ENCODE measurements at regions not wholly inside any gene's neighbourhood (a gene's known extent, or its start where the extent isn't known, plus 50 kb on each side); places are given as distances from the start of the nearest gene placed in this dataset.
"Not testable (repeated sequence)": the region's sequence is repeated elsewhere in the genome, so short reads cannot be mapped to it uniquely, and the experiment has no call there.

DNA sequence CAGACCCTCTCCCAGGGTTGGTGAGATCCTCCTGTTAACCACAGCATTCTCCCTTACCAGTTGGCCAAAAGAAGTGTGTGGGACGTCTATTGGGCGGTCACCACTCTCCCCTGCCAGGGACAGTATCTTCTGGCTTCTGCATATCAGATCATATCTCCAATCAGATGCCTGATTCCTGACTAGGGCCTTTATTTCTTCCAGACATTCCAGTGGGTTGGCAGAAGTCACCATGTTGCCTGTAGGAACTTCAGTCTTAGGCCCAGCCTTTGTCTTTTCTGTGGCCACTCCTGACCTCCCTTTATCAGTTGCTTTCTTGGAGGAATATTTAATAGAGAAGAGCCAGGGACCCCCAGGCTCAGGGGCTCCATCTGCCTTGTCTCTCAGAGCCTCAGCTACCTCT, 130.4 kb upstream of the F3 start:
- no peak for DNase-seq

DNA sequence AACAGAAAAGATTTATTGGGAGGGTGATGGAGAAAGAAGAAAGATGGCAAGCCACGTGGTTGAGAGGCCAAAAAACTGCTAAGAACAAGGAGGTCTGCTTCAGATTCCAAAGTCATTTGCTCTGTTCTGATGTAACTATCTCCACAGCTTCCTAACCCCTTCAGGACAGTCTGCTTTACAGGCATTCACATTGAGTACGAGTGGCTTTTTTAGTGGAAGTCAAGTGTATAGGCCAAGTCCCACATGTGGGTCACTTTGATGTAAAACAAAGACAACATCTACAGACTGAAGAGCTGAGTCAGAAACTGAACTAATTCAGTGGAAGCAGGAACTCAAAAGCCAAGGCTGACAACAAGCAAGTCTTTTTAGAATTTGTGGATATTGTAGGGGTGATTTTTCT, 128.7 kb upstream of the F3 start:
- DNase-seq = peak; percentile 30

DNA sequence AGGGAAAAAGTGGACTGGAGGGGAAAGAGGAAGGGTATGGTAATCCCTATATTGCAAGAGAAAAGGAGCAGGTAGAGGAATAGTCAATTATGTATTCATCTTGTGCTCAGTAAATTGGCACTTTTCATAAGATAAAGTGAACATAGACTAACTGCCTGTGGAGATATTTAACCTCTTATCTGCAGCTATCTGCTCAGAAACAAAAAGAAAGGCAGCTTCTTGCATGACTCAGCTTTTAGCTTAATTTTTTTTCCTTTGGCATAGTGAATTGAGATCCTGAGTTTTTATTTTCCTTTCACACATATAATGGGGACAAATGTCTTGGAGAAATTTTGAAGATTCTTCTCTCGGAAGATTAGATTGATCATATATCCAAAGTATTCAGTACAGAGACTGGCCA, 127.6 kb upstream of the F3 start:
- DNase-seq = no peak

DNA sequence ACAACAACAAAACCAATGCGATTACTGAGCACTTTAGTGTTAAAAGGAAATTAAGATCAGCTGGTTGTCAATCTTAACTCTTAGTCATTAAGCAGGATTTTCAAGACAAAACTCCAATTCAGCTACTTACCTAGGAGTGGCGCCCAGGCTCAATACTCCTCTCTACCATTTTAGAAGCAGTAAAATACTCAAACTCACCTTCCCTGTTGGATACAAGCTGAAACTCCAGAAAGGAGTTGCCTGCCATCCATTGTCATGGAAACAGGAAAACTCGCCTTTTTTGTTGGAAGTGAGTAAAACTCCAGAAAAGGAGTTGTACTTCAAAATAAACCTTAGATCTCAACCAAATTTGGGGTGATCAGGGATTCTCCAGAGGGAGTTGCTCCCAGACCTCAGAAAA, 127.0 kb upstream of the F3 start:
- no peak for DNase-seq

DNA sequence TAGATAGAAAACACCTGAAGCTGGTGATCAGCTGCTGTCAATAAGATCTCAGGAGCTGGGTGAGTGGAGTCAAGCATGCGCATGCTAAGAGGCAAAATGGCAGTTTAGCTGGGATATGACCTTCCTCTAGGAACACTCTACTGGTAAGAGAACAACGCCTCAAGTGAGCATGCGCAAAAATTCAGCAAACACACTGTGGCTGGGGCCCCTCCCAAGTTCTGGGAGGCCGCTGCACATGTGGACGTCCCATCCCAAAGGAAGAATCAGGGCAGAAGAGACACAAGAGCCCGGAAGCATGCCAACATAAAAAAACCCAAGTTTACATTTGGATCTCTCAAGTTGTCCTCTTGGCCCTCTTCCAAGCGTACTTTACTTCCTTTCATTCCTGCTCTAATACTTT, 126.3 kb upstream of the F3 start:
- no peak for DNase-seq

DNA sequence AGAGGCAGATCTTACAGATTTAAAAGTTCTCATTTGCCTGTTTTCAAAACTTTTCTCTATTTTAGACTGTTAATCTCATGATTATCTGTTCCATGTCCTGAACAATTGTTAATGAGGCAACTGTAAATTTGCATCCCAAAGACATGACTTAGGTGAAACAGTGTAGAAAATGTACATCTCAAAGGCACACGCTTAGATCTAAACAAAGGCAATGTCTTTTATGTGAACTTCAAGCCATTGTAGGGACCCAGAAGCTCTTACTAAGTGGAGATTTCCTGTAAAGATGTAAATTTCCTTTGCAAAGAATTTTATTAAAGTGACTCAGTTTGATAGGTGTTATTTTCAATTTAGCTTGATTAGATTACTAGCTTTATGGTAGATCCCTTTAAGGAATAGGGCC, 125.2 kb upstream of the F3 start:
- no peak for DNase-seq

DNA sequence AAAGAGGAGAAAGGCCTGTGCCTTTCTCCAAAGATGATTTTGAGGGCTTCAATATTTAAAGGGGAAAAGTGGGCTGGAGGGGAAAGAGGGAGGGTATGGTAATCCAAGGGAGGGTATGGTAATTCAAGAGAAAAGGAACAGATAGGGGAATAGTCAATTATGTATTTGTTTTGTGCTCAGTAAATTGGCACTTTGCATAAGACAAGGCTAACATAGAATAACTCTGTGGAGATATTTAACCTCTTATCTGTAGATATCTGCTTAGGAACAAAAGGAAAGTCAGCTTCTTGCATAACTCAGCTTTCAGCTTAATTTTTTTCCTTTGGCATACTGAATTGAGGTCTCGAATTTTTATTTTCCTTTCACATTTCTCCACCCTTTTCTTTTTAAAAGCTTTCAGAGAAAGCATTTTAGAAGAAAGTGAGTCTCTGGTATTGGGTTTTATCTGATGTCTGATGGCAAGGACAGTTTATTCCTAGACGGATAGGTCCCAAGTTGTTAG, 119.9 kb upstream of the F3 start:
- DNase-seq = no peak

DNA sequence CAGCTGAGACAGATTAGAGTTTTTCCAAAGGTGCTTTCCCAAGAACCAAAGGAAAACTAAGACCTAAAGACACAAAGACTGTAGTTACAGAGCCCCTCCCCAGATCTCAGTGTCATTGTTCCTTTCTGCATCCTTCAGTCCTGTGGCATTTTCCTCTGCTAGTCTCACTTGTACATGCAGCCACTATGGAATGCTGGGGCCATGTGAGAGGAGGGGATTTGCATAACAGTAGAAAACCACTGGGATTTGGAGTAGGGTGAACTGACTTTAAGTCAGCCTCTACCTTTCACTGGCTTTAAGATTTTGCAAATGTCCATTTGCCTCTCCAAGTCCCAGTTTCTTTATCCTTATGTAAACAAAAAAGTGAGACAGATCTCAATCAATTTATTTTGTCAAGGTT, 119.4 kb upstream of the F3 start:
- DNase-seq = no peak

DNA sequence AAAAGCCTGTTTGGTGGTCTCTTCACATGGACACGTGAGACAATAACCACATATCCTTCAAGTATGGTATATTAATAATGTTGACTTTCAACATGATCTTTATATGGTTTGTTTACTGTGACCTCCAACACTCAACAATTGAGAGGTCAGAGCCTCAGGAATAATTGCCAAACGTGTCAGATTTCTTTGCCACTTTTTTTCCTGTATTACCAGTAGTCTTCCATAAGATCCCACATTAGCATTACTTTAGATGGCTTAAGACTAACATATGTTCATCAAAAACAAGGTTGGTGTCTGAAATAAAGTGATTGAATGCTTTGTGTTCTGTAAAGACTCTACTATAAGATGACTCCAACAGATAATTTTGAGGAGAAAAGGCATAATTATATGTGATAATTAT, 118.7 kb upstream of the F3 start:
- peak; percentile 28 for DNase-seq

DNA sequence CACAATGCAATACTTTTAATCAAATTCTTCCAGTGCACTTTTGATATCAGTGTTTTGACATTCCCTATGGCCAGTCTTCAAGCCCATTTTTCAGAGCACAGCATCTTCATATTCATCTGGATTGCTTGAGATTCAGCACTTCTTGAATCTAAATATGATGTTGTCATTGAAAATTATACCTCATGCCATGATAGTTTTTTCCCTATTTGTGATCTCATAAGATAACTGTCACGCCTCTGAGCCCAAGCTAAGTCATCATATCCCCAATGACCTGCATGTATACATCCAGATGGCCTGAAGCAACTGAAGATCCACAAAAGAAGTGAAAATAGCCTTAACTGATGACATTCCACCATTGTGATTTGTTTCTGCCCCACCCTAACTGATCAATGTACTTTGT, 117.6 kb upstream of the F3 start:
- DNase-seq = not testable (repeated sequence)

DNA sequence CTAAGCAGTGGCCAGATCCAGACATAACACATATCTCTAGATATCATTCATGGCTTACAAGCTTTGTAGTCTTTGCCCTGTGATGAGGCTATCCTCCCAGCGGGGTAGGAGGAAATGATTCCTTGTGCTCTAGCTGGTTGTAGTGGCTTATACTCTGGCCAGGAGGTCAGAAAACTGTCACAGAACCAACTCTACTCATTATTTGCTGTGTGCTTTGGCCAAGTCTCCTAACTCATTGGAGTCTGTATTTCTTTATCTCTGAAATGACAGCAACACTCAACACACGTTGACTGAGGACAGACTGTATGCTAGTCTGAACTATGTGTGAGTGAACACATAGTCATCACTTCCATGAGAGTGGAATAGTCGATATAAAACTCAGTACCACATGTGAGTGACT, 116.7 kb upstream of the F3 start:
- peak; percentile 22 for DNase-seq

DNA sequence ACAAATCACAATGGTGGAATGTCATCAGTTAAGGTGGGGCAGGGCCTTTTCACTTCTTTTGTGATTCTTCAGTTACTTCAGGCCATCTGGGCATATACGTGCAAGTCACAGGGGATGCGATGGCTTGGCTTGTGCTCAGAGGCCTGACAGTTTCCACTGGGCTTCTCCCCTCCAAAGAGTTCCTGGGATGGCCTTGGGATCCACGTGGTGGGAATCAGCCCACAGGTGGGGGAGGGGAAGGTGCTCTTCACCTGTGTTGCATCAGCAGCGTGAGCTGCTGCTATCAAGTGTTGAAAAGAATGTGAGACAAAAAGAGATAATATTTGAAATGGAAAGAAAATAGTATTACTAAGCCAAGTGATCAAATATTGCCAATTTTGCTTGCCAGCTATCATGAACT, 116.2 kb upstream of the F3 start:
- not testable (repeated sequence) for DNase-seq

DNA sequence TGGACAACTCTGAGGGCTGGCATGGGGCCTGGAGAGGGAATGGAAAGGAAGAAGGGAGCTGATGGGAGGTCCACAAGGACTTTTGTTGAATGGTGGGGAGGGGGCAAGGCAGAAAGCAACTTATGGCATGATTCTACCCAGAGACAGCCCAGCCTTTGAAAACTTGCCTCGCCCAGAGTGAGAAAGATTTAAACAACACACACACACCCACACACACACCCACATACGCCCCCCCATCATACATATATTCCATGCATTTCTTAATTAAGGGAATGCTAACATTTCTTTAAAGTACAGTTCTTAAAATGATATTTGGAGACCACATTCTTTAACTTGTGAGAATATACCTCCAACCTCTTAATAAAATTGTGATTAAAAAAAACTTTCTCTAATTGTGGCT, 115.4 kb upstream of the F3 start:
- no peak for DNase-seq

DNA sequence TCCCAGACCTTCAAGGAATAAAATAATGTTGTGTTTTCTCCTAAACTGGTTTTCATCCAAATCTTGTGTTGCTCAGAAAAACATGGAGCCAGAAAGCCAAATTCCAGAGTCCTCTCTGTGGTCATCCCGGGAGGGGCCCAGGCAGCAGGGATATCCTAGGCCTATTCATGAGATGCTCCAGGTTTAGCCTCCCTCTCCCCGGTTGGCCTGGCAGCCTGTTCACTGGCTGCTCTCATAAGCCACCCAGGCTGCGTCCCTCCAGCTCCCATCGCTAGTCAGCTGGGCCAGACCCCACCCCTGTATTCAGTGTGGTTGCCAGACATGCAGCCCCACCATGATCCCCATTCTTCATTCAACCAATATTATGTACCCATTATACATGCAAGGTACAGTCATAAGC, 113.4 kb upstream of the F3 start:
- DNase-seq = no peak

DNA sequence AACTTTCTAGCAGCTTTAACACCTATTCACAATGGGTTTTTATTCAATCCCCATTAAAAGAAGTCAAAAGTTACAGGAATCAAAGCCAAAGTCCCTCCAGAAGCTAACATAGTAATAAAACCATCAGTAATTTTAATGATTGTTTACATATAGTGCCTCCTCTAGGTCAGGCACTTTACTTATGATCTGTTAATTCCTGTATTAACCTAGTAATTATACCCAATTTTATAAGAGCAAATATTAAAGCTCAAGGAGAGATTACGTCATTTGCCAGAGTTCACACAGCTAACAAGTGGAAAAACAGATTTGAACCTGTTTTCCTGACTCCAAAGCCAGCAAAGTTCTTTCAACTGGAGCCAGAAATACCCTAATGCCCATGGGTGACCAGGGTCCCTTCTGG, 112.9 kb upstream of the F3 start:
- DNase-seq = no peak

DNA sequence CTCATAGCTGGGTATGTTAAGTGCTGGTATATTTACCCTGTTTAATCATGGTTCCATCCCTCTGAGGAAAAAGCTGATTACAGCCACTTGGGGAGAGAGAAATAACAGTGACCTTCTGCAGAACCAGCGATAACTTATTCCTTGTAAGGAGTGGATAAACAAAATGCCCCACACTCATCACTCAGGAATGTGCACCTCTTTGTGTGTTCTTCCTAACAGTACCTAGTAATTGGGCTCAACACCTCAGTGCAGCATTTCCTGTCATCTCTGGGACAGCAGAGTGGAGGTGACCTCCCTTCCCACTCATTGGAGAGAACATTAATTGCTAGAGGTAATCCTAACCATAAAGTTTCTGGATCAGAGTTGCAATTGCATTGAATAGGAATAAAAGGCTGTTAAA, 112.5 kb upstream of the F3 start:
- DNase-seq = peak; percentile 39

DNA sequence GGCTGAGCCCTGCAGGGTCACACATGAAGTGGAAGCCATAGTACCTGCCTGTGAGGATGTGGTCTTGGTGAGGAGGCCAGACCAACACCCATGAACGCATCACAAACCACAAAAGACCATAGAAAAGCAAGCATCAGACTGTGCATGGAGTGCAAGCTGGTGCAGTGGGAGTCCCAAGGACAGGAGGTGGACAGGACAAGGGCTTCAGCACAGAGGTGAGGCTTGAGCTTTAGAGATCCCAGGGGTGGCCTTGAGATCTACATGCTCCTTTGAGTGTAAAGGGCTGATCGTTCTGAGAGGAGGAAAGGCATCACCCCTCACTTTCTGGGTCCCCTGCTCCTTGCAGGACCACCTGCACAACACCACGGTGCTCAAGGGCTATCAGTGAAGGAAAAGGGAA, 111.9 kb upstream of the F3 start:
- DNase-seq = no peak

DNA sequence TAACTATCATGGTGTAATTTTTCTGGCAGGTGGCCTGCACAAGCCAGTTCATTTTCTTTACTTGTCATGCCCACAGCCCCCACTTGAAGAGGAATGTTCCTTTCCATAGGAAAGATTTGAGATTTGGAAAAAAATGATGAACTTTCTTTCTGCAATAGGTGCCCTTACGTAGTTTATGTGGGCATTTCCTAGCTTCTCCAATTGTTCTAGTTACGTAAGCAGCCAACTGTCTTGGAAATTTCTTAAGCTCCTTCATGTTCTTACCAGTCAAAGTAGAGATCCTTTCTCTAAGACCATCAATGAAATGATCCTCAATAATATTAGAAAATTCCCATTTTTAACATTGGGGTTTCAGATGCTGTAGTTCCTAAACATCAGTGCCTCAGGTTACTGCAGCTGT, 109.5 kb upstream of the F3 start:
- DNase-seq = no peak

DNA sequence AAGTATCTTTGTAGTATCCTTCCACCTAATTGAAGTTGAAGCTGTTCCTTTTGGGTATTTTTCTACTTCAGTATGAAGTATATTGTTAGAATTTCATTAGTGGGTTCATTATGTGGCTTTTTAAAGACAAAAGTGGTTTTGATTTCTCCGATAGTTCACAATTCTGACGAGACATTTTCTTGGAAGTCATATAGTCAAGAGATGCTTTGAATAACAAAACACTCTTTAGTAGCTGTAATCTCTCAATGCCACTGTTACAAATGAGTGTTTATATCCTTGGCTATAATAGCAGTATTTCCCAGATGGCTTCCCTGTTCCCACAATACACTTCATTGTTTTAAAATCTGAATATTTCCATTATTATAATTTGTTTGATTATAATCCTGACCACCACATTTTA, 108.7 kb upstream of the F3 start:
- no peak for DNase-seq

DNA sequence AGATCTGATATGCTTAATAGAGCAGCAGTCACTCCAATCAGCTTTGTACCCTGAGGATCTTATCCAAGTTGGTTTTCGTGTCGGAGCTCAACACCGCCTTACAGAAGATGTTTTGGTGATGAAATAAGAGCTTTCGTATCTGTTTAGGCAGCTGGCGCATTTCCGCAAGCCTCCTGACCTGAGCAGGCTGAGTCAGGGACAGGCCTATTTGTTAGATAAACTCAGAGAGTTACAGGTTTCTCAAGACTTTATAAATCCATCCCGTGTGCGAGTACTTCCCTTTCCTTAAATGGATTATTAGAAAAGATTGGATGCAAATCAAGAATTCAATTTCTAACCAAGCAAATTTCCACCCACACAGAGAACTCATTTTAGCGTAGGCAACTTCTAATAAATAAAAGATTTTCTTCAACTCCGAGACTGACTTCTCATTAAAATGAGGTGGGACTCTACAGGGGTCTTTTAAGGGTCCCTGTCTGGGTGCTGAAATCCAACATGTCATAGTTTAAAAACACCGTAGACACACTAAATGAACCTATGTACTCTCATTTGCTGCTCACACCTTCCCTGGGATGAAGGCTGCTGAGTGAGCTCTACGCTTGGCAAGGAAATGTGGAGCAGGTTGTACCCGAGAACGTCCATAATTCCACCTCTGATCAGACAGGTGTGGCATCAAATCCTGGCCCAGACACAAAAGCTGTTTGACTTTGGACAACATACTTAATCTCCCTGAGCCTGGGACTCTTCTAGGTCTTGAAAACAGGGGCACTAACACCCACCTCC, 106.9 kb upstream of the F3 start:
- DNase-seq = no peak

DNA sequence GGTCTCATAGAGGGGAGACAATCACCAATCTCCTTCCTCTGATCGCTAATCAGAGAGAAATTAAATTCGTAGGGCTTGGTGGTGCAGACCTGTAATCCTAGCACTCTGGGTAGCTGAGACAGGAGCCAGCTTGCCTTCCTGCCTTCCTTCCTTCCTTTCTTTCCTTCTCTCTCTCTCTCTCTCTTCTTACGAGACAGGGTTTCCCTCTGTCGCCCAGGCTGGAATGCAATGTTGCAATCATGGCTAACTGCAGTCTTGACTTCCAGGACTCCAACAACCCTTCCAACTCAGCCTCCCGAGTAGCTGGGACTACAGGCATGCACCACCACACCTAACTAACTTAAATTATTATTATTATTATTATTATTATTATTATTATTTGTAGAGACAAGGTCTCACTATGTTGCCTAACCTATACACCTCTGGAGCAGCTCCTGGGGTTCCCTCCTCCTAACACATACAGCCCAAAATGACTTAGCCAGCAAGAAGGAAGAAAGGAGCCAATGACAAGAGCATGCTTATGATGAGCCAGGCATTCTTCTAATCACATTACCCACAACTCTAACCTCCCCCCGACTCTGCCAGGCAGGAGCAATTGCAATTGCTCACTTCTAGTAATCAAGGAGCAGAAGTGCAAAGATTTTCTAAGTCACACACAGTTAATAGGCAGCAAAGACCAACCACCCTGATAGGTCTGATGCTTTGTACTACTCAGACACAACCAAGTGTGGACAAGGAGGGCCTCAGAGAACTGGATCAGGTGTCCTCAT, 105.4 kb upstream of the F3 start:
- DNase-seq = no peak

DNA sequence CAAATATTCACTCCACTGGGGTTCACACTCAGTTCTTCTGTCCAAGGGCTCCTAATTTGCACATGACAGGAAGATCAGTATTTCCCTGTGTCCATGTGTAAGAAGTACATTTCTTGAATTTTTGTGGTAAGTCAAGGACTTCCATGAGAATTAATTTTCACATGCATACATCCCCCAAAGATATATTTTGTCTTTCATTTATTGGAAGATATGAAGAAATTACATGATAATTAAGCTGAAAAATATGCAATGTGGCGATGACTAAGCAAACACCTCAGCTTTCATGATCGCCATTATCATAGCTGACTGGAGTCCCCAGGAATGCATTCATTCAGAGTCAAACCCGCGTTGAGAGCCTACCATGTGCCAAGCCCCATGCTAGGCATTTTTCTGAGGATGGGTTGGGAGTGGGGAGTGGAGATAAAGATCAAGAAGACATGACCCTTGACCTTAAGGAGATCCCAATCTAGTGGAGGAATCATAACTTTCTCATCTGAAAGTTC, 104.6 kb upstream of the F3 start:
- DNase-seq = no peak

DNA sequence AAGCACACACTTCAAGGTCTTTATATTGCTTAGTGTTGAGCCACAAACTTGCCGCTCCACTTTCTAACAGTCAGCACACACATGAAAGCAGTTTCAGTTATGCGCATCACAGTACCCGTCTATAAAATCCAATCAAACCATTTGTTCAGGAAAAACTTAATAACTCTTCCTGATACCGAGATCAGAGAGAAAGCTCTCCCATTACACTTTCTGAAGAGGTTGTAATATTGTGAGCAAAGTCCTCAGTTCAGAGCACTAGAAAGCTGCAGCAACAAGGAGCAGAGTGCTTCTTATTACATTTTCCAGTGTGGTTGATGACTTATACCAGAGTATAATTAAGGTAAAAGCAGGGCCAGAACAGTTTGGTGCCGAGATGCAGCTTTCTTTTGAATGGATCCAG, 102.8 kb upstream of the F3 start:
- DNase-seq = no peak

DNA sequence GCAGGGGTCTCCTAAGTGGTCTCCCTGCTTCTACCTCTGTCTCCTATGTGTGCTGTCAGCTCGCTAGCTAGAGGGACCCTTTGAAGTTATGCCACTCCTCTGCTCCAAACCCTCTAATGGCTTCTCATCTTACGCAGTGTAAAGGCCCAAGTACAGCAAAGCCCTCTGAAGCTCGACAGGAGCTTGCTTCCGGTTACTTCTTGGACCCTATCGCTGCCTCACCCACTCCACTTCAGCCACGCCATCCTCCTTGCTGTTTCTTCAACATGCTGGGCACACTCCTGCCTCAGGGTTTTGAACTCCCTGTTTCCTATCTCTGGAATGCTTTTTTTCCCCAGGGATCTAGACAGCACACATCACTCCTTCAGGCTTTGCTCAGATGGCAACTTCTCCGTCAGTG, 102.3 kb upstream of the F3 start:
- DNase-seq = no peak

Measured in DMS53 (cell line).